Keratinocyte (primary cell): ENCODE measurements at regions not wholly inside any gene's neighbourhood (a gene's known extent, or its start where the extent isn't known, plus 50 kb on each side); places are given as distances from the start of the nearest gene placed in this dataset.

ENCODE experiments used
- DNase-seq: peaks from one replicate; pipeline ENCODE4 v3.0.0-alpha.2; 2011; ENCODE audit warnings: low read depth, missing footprints, low spot score
- FAIRE-seq: peaks from 2 replicates; lab custom pipeline; 2011; peaks lifted over from hg19 to GRCh38; lab: Jason Lieb, UNC
- H2AFZ ChIP-seq: 2 replicates; pipeline ENCODE4 v1.6.0; 2012; ENCODE audit warnings: low read length, control low read depth, inconsistent platforms; ENCODE audit not compliant: control insufficient read depth
- H3K27ac ChIP-seq: 2 replicates; pipeline ENCODE4 v1.5.1; 2011; ENCODE audit warnings: low read length; ENCODE audit not compliant: control insufficient read depth, insufficient read depth
- H3K27me3 ChIP-seq: 3 replicates; pipeline ENCODE4 v1.6.0; 2011; ENCODE audit warnings: low read length; ENCODE audit not compliant: control insufficient read depth, insufficient read depth; ENCODE audit errors: extremely low read depth
- H3K36me3 ChIP-seq, 2 experiments: 2 replicates in 1 of 2; 3 replicates in 1 of 2; pipeline ENCODE4 v1.5.1; 2011; ENCODE audit warnings: low read length in 2 of 2, mild to moderate bottlenecking in 1 of 2; ENCODE audit not compliant: control insufficient read depth in 2 of 2, insufficient read depth in 2 of 2; ENCODE audit errors: extremely low read depth in 1 of 2
- H3K4me1 ChIP-seq: 3 replicates; pipeline ENCODE4 v1.5.1; 2011; ENCODE audit warnings: low read length; ENCODE audit not compliant: control insufficient read depth, insufficient read depth; ENCODE audit errors: extremely low read depth
- H3K4me2 ChIP-seq: 3 replicates; pipeline ENCODE4 v1.6.0; 2011; ENCODE audit warnings: low read depth, low read length; ENCODE audit not compliant: control insufficient read depth, insufficient read depth; ENCODE audit errors: extremely low read depth
- H3K4me3 ChIP-seq, 3 experiments: fragments of 200-600 bp in 1 of 3; sonication (generic) in 1 of 3; 2 replicates in 2 of 3; 3 replicates in 1 of 3; pipeline ENCODE4 v1.5.1; 2011 to 2016; ENCODE audit warnings: low read length in 3 of 3, mild to moderate bottlenecking in 3 of 3, control low read depth in 2 of 3, inconsistent platforms in 1 of 3, low read depth in 1 of 3, mixed read lengths in 1 of 3, mixed run types in 1 of 3, moderate library complexity in 1 of 3; ENCODE audit not compliant: control insufficient read depth in 2 of 3, insufficient read depth in 2 of 3; ENCODE audit errors: extremely low read depth in 1 of 3
- H3K79me2 ChIP-seq: 2 replicates; pipeline ENCODE4 v1.6.0; 2012; ENCODE audit warnings: low read length; ENCODE audit not compliant: control insufficient read depth, insufficient read depth
- H3K9ac ChIP-seq: 3 replicates; pipeline ENCODE4 v1.6.0; 2011; ENCODE audit warnings: low read length; ENCODE audit not compliant: control insufficient read depth, insufficient read depth; ENCODE audit errors: extremely low read depth
- H3K9me1 ChIP-seq: 3 replicates; pipeline ENCODE4 v1.6.0; 2011; ENCODE audit warnings: low read length; ENCODE audit not compliant: control insufficient read depth, insufficient read depth; ENCODE audit errors: extremely low read depth
- H3K9me3 ChIP-seq: 2 replicates; pipeline ENCODE4 v1.5.1; 2012; ENCODE audit warnings: low read depth, low read length; ENCODE audit not compliant: control insufficient read depth
- H4K20me1 ChIP-seq: 3 replicates; pipeline ENCODE4 v1.6.0; 2011; ENCODE audit warnings: low read length; ENCODE audit not compliant: control insufficient read depth, insufficient read depth; ENCODE audit errors: extremely low read depth
- EZH2 ChIP-seq: IDR thresholded peaks from one replicate; pipeline ENCODE4 v1.6.1; 2012; ENCODE audit warnings: inconsistent platforms, mild to moderate bottlenecking, low read length, moderate library complexity
- dilution Hi-C: fragments of 300-500 bp; cut with MboI; formaldehyde crosslinking; loops from one replicate; pipeline ENCODE4 v1.7.0; 2020; ENCODE audit warnings: low sequenced_read_pairs; ENCODE audit not compliant: extremely low pct_ligation_motif_present
- TF ChIP-seq, protein P1 (sequence below), 3 experiments: IDR thresholded peaks in 1 of 3; conservative IDR thresholded peaks in 1 of 3; optimal IDR thresholded peaks in 1 of 3; 2 replicates in 2 of 3; 3 replicates in 1 of 3; pipeline versions ENCODE3 to v1.5.1; 2011; ENCODE audit warnings: low read length in 3 of 3, mild to moderate bottlenecking in 3 of 3, moderate library complexity in 2 of 3, control low read depth in 1 of 3, inconsistent platforms in 1 of 3; ENCODE audit not compliant: insufficient read depth in 2 of 3; ENCODE audit errors: extremely low read depth in 1 of 3

DNA sequence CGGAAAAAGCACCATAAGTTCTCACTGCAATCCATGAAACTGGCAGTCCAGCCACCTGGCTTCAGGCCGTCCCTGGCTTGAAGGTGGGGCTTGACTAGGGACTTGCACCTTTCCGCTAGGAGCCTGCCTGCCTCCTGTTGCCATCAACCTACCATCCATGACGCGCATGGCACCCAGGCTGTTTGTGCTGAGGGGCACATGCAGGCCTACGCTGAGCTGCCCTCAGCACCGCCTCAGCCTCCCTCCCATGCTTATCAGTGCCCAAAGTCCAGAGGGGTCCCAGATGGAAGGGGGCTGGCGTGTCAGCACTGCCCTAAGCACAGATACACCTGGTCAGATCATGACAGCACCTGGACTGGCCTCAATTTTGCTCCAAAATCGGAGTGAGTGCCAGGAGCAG lies 190.2 kb upstream of the LYPLAL1 start:
- no peaks in the 10 kb centered on the region for H3K79me2 ChIP-seq
- no peaks in the 10 kb centered on the region for H3K36me3 ChIP-seq
- no peaks in the 10 kb centered on the region for H3K9me3 ChIP-seq
- no peak for FAIRE-seq
- H3K9ac ChIP-seq: no peak overlapping the region
- no peaks in the 10 kb centered on the region for H3K9me1 ChIP-seq
- no peaks in the 10 kb centered on the region for H4K20me1 ChIP-seq
- H2AFZ ChIP-seq: no peak overlapping the region
- H3K4me1 ChIP-seq: no peaks in the 10 kb centered on the region
- no peak overlapping the region for H3K27ac ChIP-seq
- no peak for DNase-seq
- H3K4me3 ChIP-seq: no peak overlapping the region
- no peaks in the 10 kb centered on the region for H3K27me3 ChIP-seq
- dilution Hi-C loops: no loop called here
- TF ChIP-seq, protein P1, sequence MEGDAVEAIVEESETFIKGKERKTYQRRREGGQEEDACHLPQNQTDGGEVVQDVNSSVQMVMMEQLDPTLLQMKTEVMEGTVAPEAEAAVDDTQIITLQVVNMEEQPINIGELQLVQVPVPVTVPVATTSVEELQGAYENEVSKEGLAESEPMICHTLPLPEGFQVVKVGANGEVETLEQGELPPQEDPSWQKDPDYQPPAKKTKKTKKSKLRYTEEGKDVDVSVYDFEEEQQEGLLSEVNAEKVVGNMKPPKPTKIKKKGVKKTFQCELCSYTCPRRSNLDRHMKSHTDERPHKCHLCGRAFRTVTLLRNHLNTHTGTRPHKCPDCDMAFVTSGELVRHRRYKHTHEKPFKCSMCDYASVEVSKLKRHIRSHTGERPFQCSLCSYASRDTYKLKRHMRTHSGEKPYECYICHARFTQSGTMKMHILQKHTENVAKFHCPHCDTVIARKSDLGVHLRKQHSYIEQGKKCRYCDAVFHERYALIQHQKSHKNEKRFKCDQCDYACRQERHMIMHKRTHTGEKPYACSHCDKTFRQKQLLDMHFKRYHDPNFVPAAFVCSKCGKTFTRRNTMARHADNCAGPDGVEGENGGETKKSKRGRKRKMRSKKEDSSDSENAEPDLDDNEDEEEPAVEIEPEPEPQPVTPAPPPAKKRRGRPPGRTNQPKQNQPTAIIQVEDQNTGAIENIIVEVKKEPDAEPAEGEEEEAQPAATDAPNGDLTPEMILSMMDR (optimal IDR thresholded peaks at IDR 0.05 in 1 of 3, IDR thresholded peaks at IDR 0.05 in 1 of 3, conservative IDR thresholded peaks at IDR 0.05 in 1 of 3; ENCODE audit: extremely low read depth in 1 of 3, insufficient read depth in 2 of 3, low read length in 3 of 3): no peak
- TF ChIP-seq EZH2: no peak
- H3K4me2 ChIP-seq: no peak overlapping the region

DNA sequence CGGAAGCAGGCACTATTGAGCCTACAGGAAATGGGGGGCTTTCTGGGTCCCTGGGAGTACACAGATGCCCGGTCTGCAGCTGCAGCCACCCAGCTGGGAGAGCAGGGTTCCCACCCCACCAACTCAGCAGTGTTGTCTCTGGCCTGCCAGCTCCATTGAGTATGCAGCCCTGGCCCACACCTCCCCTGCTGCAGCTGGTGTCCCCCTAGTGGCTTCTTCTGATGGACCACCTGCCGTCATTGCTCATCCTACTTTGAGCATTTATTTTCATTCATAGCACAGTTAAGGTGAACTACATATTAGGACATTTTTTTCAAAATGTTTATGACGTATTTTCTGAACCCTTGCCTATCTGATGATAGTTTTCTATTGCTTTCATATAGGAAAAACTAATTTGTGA lies 189.8 kb upstream of the LYPLAL1 start:
- H2AFZ ChIP-seq: no peak overlapping the region
- H3K4me2 ChIP-seq: no peak overlapping the region
- no peaks in the 10 kb centered on the region for H3K4me1 ChIP-seq
- dilution Hi-C loops: no loop called here
- no peaks in the 10 kb centered on the region for H3K36me3 ChIP-seq
- H3K9me1 ChIP-seq: no peaks in the 10 kb centered on the region
- no peak for FAIRE-seq
- H4K20me1 ChIP-seq: no peaks in the 10 kb centered on the region
- TF ChIP-seq, protein P1 (optimal IDR thresholded peaks at IDR 0.05 in 1 of 3, IDR thresholded peaks at IDR 0.05 in 1 of 3, conservative IDR thresholded peaks at IDR 0.05 in 1 of 3; ENCODE audit: extremely low read depth in 1 of 3, insufficient read depth in 2 of 3, low read length in 3 of 3): no peak
- no peak for TF ChIP-seq EZH2
- H3K27me3 ChIP-seq: no peaks in the 10 kb centered on the region
- no peak overlapping the region for H3K27ac ChIP-seq
- H3K79me2 ChIP-seq: no peaks in the 10 kb centered on the region
- H3K9ac ChIP-seq: no peak overlapping the region
- no peak overlapping the region for H3K4me3 ChIP-seq
- no peak for DNase-seq
- H3K9me3 ChIP-seq: no peaks in the 10 kb centered on the region
